ENCODE measurements at regions not wholly inside any gene's neighbourhood (a gene's known extent, or its start where the extent isn't known, plus 50 kb on each side); places are given as distances from the start of the nearest gene placed in this dataset.

GRCh38 chr14:25111061-25111601 lies 61.2 kb upstream of the STXBP6 start:
- TF ChIP-seq POLR2AphosphoS5 (IDR thresholded peaks at IDR 0.05; ENCODE audit: low read depth, low read length): no peak
- no peak for TF ChIP-seq TAF1 (IDR thresholded peaks at IDR 0.05; ENCODE audit: borderline replicate concordance, insufficient read depth, low read length)
- no peak for TF ChIP-seq REST (IDR thresholded peaks at IDR 0.05; ENCODE audit: insufficient read depth in 1 of 2, low read depth in 2 of 2, low read length in 2 of 2)
- no peak for TF ChIP-seq SIN3A (IDR thresholded peaks at IDR 0.05; ENCODE audit: borderline replicate concordance, insufficient read depth, low read length)
- no peak for TF ChIP-seq FOXP2 (optimal IDR thresholded peaks at IDR 0.05; ENCODE audit: borderline replicate concordance, extremely low read depth, extremely low read length, insufficient read depth)
